Immature natural killer cell (primary cell): ENCODE measurements at regions not wholly inside any gene's neighbourhood (a gene's known extent, or its start where the extent isn't known, plus 50 kb on each side); places are given as distances from the start of the nearest gene placed in this dataset.
"Not testable (repeated sequence)": the region's sequence is repeated elsewhere in the genome, so short reads cannot be mapped to it uniquely, and the experiment has no call there.

Experiments used
- DNase-seq, 3 donors: peaks; one replicate each; pipeline ENCODE4 v3.0.0; 2022; ENCODE audit warnings: mixed read lengths in 1 of 3
- H3K27ac Mint-ChIP-seq, 6 donors: one replicate each; pipeline ENCODE4 v1.8.0; 2020; ENCODE audit warnings: mixed read lengths in 6 of 6, mild to moderate bottlenecking in 5 of 6, inconsistent platforms in 4 of 6, moderate library complexity in 3 of 6
- H3K27me3 Mint-ChIP-seq, 3 donors: one replicate each; pipeline ENCODE4 v1.8.0; 2020 to 2021; ENCODE audit warnings: low read depth in 3 of 3, mild to moderate bottlenecking in 3 of 3, mixed read lengths in 3 of 3, moderate library complexity in 3 of 3, inconsistent platforms in 1 of 3
- H3K36me3 Mint-ChIP-seq, 3 donors: one replicate each; pipeline ENCODE4 v1.8.0; 2020; ENCODE audit warnings: mixed read lengths in 3 of 3, inconsistent platforms in 2 of 3, mild to moderate bottlenecking in 2 of 3
- H3K4me1 Mint-ChIP-seq, 2 donors: one replicate each; pipeline ENCODE4 v1.8.0; 2020; ENCODE audit warnings: inconsistent platforms in 2 of 2, mild to moderate bottlenecking in 2 of 2, mixed read lengths in 2 of 2, moderate library complexity in 1 of 2
- H3K4me3 Mint-ChIP-seq, 5 donors: one replicate each; pipeline ENCODE4 v1.8.0; 2020; ENCODE audit warnings: mild to moderate bottlenecking in 5 of 5, mixed read lengths in 5 of 5, inconsistent platforms in 3 of 5, moderate library complexity in 3 of 5
- H3K9me3 Mint-ChIP-seq, 6 donors: one replicate each; pipeline ENCODE4 v1.8.0; 2020; ENCODE audit warnings: mild to moderate bottlenecking in 6 of 6, mixed read lengths in 6 of 6, inconsistent platforms in 4 of 6, moderate library complexity in 3 of 6

- no peaks in the 10 kb centered on the region for H3K27me3 Mint-ChIP-seq
- H3K4me1 Mint-ChIP-seq, result peaks cover 3 to 9% of the 10 kb centered on the region in 2 donors
- H3K27ac Mint-ChIP-seq, result peak overlapping the region in 1 of 6 donors; percentile 40
- DNase-seq, result no peak
- no peak overlapping the region for H3K4me3 Mint-ChIP-seq
- H3K9me3 Mint-ChIP-seq, result peaks cover 0 to 12% (median 0%) of the 10 kb centered on the region in 6 donors
- H3K36me3 Mint-ChIP-seq, result no peaks in the 10 kb centered on the region
Observed at GRCh38 chr6:81613606-81614005, 138.9 kb downstream of the TENT5A start.

DNA sequence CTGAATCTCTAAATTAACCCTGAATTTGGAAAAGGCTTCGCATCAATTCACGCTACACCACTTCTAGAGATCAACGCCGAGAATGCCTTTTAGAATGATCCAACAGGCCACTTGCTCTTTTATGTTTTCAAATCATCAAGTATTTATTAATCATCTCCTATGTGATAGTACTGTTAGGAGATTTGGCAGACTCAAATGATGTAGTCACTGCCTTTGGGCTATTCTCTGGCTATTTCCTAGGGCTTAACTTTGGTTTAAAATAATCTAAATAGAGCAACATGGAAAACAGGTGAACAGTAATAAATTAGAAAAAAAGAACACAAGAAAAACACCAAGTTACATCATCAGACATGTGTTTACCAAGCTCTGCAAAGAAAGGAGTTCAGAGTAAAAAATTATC lies 140.3 kb downstream of the TENT5A start:
- Mint-ChIP-seq H3K4me1 (peaks cover 3 to 9% of the 10 kb centered on the region in 2 donors), H3K4me3 (no peak overlapping the region), H3K36me3 (no peaks in the 10 kb centered on the region), H3K27ac (no peak overlapping the region), H3K27me3 (no peaks in the 10 kb centered on the region), H3K9me3 (peaks cover 0 to 12% (median 0%) of the 10 kb centered on the region in 6 donors)
- DNase-seq, result no peak

- no peaks in the 10 kb centered on the region for H3K27me3 Mint-ChIP-seq
- no peak overlapping the region for H3K27ac Mint-ChIP-seq
- H3K36me3 Mint-ChIP-seq, result no peaks in the 10 kb centered on the region
- H3K9me3 Mint-ChIP-seq, result peaks cover 0 to 7% (median 0%) of the 10 kb centered on the region in 6 donors
- peaks cover 3 to 9% of the 10 kb centered on the region in 2 donors for H3K4me1 Mint-ChIP-seq
- no peak overlapping the region for H3K4me3 Mint-ChIP-seq
- no peak for DNase-seq
Observed at GRCh38 chr6:81609736-81610135, 142.7 kb downstream of the TENT5A start.

- Mint-ChIP-seq H3K9me3 (peaks cover 0 to 12% (median 4%) of the 10 kb centered on the region in 6 donors), H3K36me3 (no peaks in the 10 kb centered on the region), H3K4me1 (peaks cover 3 to 5% of the 10 kb centered on the region in 2 donors), H3K27ac (no peak overlapping the region), H3K4me3 (no peak overlapping the region), H3K27me3 (no peaks in the 10 kb centered on the region)
- DNase-seq, result no peak
Observed at GRCh38 chr6:81608776-81609175, 143.7 kb downstream of the TENT5A start.

DNA sequence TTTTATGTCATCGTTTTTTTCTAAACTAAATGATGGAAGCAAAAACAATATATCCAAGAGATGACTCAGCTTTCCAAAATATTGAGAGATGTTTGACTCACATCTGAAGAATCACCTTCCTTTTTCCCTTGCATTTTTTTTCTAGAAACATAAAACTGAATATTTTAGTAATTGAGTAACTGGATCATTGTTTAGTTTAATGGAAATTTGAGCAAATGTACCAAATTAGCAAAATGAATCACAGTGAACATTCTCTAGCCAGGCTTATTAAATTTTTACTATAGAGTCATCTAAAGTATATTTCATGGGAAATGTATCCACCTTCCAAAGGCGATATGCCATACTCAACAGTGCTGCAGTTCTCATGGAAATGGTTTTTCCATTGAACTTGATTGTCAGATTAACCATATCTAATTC lies 145.5 kb downstream of the TENT5A start:
- peaks cover 0 to 2% (median 0%) of the 10 kb centered on the region in 3 donors for H3K27me3 Mint-ChIP-seq

GRCh38 chr6:81605526-81605925 lies 147.0 kb downstream of the TENT5A start:
- no peak overlapping the region for H3K27ac Mint-ChIP-seq
- DNase-seq, result no peak
- H3K27me3 Mint-ChIP-seq, result peaks cover 0 to 2% (median 0%) of the 10 kb centered on the region in 3 donors
- H3K36me3 Mint-ChIP-seq, result peaks cover 0 to 3% (median 3%) of the 10 kb centered on the region in 3 donors
- H3K4me3 Mint-ChIP-seq, result no peak overlapping the region
- no peaks in the 10 kb centered on the region for H3K4me1 Mint-ChIP-seq
- H3K9me3 Mint-ChIP-seq, result peaks cover 11 to 23% (median 17%) of the 10 kb centered on the region in 6 donors

More for the DNA sequence above, 145.5 kb downstream of the TENT5A start:
- Mint-ChIP-seq H3K4me3 (no peak overlapping the region), H3K27ac (no peak overlapping the region), H3K9me3 (peaks cover 8 to 18% (median 12%) of the 10 kb centered on the region in 6 donors), H3K36me3 (peaks cover 0 to 3% (median 3%) of the 10 kb centered on the region in 3 donors), H3K4me1 (no peaks in the 10 kb centered on the region)
- no peak for DNase-seq

- Mint-ChIP-seq H3K4me1 (no peaks in the 10 kb centered on the region), H3K36me3 (peaks cover under 1 to 6% (median 3%) of the 10 kb centered on the region in 3 donors), H3K9me3 (peaks cover 14 to 29% (median 23%) of the 10 kb centered on the region in 6 donors), H3K27me3 (peaks cover 0 to 2% (median 0%) of the 10 kb centered on the region in 3 donors), H3K27ac (no peak overlapping the region), H3K4me3 (no peak overlapping the region)
- DNase-seq, result no peak
Observed at GRCh38 chr6:81601918-81602317, 150.6 kb downstream of the TENT5A start.

DNA sequence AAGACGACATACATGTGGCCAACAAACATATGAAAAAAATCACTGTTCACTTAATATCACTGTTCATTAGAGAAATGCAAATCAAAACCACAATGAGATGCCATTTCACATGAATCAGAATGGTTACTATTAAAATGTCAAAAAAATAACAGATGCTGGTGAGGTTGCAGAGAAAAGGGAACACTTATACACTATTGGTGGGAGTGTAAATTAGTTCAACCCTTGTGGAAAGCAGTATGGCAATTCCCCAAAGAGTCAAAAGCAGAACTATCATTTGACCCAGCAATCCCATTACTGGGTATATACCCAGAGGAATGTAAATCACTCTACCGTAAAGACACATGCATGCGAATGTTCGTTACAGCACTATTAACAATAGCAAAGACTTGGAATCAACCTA lies 152.0 kb downstream of the TENT5A start:
- DNase-seq, H3K27me3 Mint-ChIP-seq, H3K4me3 Mint-ChIP-seq, H3K27ac Mint-ChIP-seq, H3K4me1 Mint-ChIP-seq, H3K36me3 Mint-ChIP-seq: not testable (repeated sequence)
- peaks cover 14 to 38% (median 24%) of the 10 kb centered on the region in 6 donors for H3K9me3 Mint-ChIP-seq

GRCh38 chr6:81594501-81594900 lies 158.0 kb downstream of the TENT5A start:
- Mint-ChIP-seq H3K27me3 (peaks cover 0 to 3% (median 0%) of the 10 kb centered on the region in 3 donors), H3K9me3 (peaks cover 4 to 35% (median 7%) of the 10 kb centered on the region in 6 donors), H3K36me3 (peaks cover 0 to 3% (median 2%) of the 10 kb centered on the region in 3 donors), H3K4me1 (no peaks in the 10 kb centered on the region), H3K4me3 (no peak overlapping the region), H3K27ac (no peak overlapping the region)
- no peak for DNase-seq

DNA sequence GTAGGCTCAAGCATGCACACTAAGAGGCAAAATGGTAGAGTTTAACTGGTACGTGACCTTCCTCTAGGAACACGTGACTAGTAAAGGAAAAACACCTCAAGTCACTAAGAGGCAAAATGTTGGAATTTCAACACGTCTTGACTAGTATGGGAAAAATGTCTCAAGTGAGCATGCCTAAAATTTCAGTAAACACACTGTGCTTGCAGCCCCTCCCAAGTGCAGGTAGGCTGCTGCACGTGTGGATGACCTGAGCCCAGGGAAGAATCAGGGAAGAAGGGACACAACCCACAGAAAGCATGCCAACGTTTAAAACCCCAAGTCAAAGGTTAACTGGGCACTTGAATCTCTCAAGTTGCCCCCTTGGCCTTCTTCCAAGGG lies 162.2 kb downstream of the TENT5A start:
- H3K27ac Mint-ChIP-seq, result no peak overlapping the region
- H3K27me3 Mint-ChIP-seq, result no peaks in the 10 kb centered on the region
- H3K4me1 Mint-ChIP-seq, result no peaks in the 10 kb centered on the region
- H3K9me3 Mint-ChIP-seq, result peaks cover 5 to 39% (median 14%) of the 10 kb centered on the region in 6 donors
- DNase-seq, result no peak
- H3K36me3 Mint-ChIP-seq, result peaks cover 4 to 8% (median 7%) of the 10 kb centered on the region in 3 donors
- H3K4me3 Mint-ChIP-seq, result no peak overlapping the region

GRCh38 chr6:81589465-81590313 lies 162.8 kb downstream of the TENT5A start:
- peaks cover 7 to 40% (median 17%) of the 10 kb centered on the region in 6 donors for H3K9me3 Mint-ChIP-seq
- H3K4me1 Mint-ChIP-seq, result no peaks in the 10 kb centered on the region
- DNase-seq, result no peak
- peaks cover 4 to 8% (median 7%) of the 10 kb centered on the region in 3 donors for H3K36me3 Mint-ChIP-seq
- H3K4me3 Mint-ChIP-seq, result no peak overlapping the region
- H3K27ac Mint-ChIP-seq, result no peak overlapping the region
- H3K27me3 Mint-ChIP-seq, result no peaks in the 10 kb centered on the region

DNA sequence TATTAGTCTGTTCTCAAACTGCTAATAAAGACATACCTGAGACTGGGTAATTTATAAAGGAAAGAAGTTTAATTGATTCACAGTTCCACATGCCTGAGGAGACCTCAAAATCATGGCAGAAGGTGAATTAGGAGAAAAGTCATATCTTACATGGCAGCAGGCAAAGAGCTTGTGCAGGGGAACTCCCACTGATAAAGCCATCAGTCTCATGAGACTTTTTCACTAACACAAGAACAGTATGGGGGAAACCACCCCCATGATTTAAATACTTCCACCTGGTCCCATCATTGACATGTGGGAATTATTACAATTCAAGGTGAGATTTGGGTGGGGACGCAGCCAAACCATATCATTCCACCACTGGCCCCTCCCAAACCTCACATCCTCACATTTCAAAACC lies 166.8 kb downstream of the TENT5A start:
- H3K27me3 Mint-ChIP-seq, DNase-seq, H3K27ac Mint-ChIP-seq, H3K4me1 Mint-ChIP-seq, H3K36me3 Mint-ChIP-seq, H3K4me3 Mint-ChIP-seq: not testable (repeated sequence)
- peaks cover 12 to 47% (median 32%) of the 10 kb centered on the region in 6 donors for H3K9me3 Mint-ChIP-seq

DNA sequence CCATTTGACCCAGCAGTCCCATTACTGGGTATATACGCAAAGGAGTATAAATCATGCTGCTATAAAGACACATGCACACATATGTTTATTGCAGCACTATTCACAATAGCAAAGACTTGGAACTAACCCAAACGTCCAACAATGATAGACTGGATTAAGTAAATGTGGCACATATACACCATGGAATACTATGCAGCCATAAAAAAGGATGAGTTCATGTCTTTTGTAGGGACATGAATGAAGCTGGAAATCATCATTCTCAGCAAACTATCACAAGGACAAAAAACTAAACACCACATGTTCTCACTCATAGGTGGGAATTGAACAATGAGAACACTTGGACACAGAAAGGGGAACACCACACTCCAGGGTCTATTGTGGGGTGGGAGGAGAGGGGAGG lies 168.3 kb downstream of the TENT5A start:
- DNase-seq, H3K36me3 Mint-ChIP-seq, H3K27me3 Mint-ChIP-seq, H3K27ac Mint-ChIP-seq, H3K4me3 Mint-ChIP-seq, H3K4me1 Mint-ChIP-seq: not testable (repeated sequence)
- H3K9me3 Mint-ChIP-seq, result peaks cover 13 to 55% (median 35%) of the 10 kb centered on the region in 6 donors

- no peaks in the 10 kb centered on the region for H3K36me3 Mint-ChIP-seq
- no peak for DNase-seq
- no peak overlapping the region for H3K4me3 Mint-ChIP-seq
- no peak overlapping the region for H3K27ac Mint-ChIP-seq
- peaks cover 2 to 49% (median 21%) of the 10 kb centered on the region in 6 donors for H3K9me3 Mint-ChIP-seq
- H3K4me1 Mint-ChIP-seq, result no peaks in the 10 kb centered on the region
- H3K27me3 Mint-ChIP-seq, result no peaks in the 10 kb centered on the region
Observed at GRCh38 chr6:81575442-81575841, 177.0 kb downstream of the TENT5A start.
